ENCODE measurements at regions not wholly inside any gene's neighbourhood (a gene's known extent, or its start where the extent isn't known, plus 50 kb on each side); places are given as distances from the start of the nearest gene placed in this dataset.

- no peak for DNase-seq
- Histone ChIP-seq H3K9me3 (no peaks in the 10 kb centered on the region; the same call in 1 of the 2 replicates), H3K36me3 (ENCODE audit: control insufficient read depth, insufficient read depth, low read length) (no peaks in the 10 kb centered on the region), H3K4me1 (peaks cover 10% of the 10 kb centered on the region), H3K27me3 (replicated peaks; ENCODE audit: control insufficient read depth, insufficient read depth, low read length) (no peaks in the 10 kb centered on the region), H3K4me3 (ENCODE audit: low read depth, low read length) (no peak overlapping the region)
- no TSS peak for BruUV-seq (replicated peaks)
- H3K9me3 Mint-ChIP-seq (ENCODE audit: unreplicated experiment): peaks cover 27% of the 10 kb centered on the region
- intact Hi-C loops (cut with micrococcal nuclease; ENCODE audit: unreplicated experiment): no loop called here
- H3K27me3 Mint-ChIP-seq (ENCODE audit: insufficient read depth, unreplicated experiment): peaks cover 2% of the 10 kb centered on the region
- TF ChIP-seq CTCF (IDR thresholded peaks at IDR 0.05; ENCODE audit: insufficient read depth in 1 of 2, low read depth in 1 of 2, low read length in 1 of 2, severe bottlenecking in 1 of 2, unreplicated experiment in 1 of 2): no peak
- peaks cover 5% of the 10 kb centered on the region for H3K36me3 Mint-ChIP-seq (ENCODE audit: insufficient read depth, unreplicated experiment)
- peaks cover 11% of the 10 kb centered on the region for H3K4me1 Mint-ChIP-seq (ENCODE audit: low read depth, unreplicated experiment)
- H3K4me3 Mint-ChIP-seq (ENCODE audit: unreplicated experiment): no peak overlapping the region
- ChIA-PET CTCF (no interaction called here), POLR2A (no interaction called here)
- no peak overlapping the region for H3K27ac Mint-ChIP-seq (ENCODE audit: unreplicated experiment)
These were observed 219.3 kb upstream of the GGTLC1 start for GRCh38 chr20:24207803-24208300.

- Histone ChIP-seq H3K4me1 (peaks cover 2% of the 10 kb centered on the region), H3K27me3 (replicated peaks; ENCODE audit: control insufficient read depth, insufficient read depth, low read length) (no peaks in the 10 kb centered on the region), H3K36me3 (ENCODE audit: control insufficient read depth, insufficient read depth, low read length) (no peaks in the 10 kb centered on the region), H3K4me3 (ENCODE audit: low read depth, low read length) (no peak overlapping the region), H3K9me3 (no peaks in the 10 kb centered on the region; the same call in 1 of the 2 replicates)
- H3K4me1 Mint-ChIP-seq (ENCODE audit: low read depth, unreplicated experiment): peaks cover 11% of the 10 kb centered on the region
- intact Hi-C loops (cut with micrococcal nuclease; ENCODE audit: unreplicated experiment): no loop called here
- DNase-seq: no peak
- H3K27me3 Mint-ChIP-seq (ENCODE audit: insufficient read depth, unreplicated experiment): peaks cover 2% of the 10 kb centered on the region
- peaks cover 27% of the 10 kb centered on the region for H3K9me3 Mint-ChIP-seq (ENCODE audit: unreplicated experiment)
- peaks cover 5% of the 10 kb centered on the region for H3K36me3 Mint-ChIP-seq (ENCODE audit: insufficient read depth, unreplicated experiment)
- H3K27ac Mint-ChIP-seq (ENCODE audit: unreplicated experiment): no peak overlapping the region
- no peak overlapping the region for H3K4me3 Mint-ChIP-seq (ENCODE audit: unreplicated experiment)
- ChIA-PET POLR2A (no interaction called here), CTCF (no interaction called here)
- no peak for TF ChIP-seq CTCF (IDR thresholded peaks at IDR 0.05; ENCODE audit: insufficient read depth in 1 of 2, low read depth in 1 of 2, low read length in 1 of 2, severe bottlenecking in 1 of 2, unreplicated experiment in 1 of 2)
- BruUV-seq (replicated peaks): no TSS peak
These were observed 218.4 kb upstream of the GGTLC1 start for GRCh38 chr20:24206995-24207394.

GRCh38 chr20:24203526-24204183, 215.1 kb upstream of the GGTLC1 start:
- peaks cover 5% of the 10 kb centered on the region for H3K36me3 Mint-ChIP-seq (ENCODE audit: insufficient read depth, unreplicated experiment)
- DNase-seq: no peak
- Histone ChIP-seq H3K36me3 (ENCODE audit: control insufficient read depth, insufficient read depth, low read length) (no peaks in the 10 kb centered on the region), H3K4me1 (no peaks in the 10 kb centered on the region), H3K4me3 (ENCODE audit: low read depth, low read length) (no peak overlapping the region), H3K9me3 (no peaks in the 10 kb centered on the region; the same call in 1 of the 2 replicates), H3K27me3 (replicated peaks; ENCODE audit: control insufficient read depth, insufficient read depth, low read length) (no peaks in the 10 kb centered on the region)
- peaks cover 21% of the 10 kb centered on the region for H3K9me3 Mint-ChIP-seq (ENCODE audit: unreplicated experiment)
- peaks cover 9% of the 10 kb centered on the region for H3K4me1 Mint-ChIP-seq (ENCODE audit: low read depth, unreplicated experiment)
- POLR2A ChIA-PET: no interaction called here
- intact Hi-C loops (cut with micrococcal nuclease; ENCODE audit: unreplicated experiment): no loop called here
- CTCF ChIA-PET: no interaction called here
- no TSS peak for BruUV-seq (replicated peaks)
- no peak for TF ChIP-seq CTCF (IDR thresholded peaks at IDR 0.05; ENCODE audit: insufficient read depth in 1 of 2, low read depth in 1 of 2, low read length in 1 of 2, severe bottlenecking in 1 of 2, unreplicated experiment in 1 of 2)
- H3K27me3 Mint-ChIP-seq (ENCODE audit: insufficient read depth, unreplicated experiment): peaks cover 2% of the 10 kb centered on the region
- no peak overlapping the region for H3K27ac Mint-ChIP-seq (ENCODE audit: unreplicated experiment)
- H3K4me3 Mint-ChIP-seq (ENCODE audit: unreplicated experiment): no peak overlapping the region

Measured in Caco-2 (cell line).